Loucy (cell line): ENCODE measurements at regions not wholly inside any gene's neighbourhood (a gene's known extent, or its start where the extent isn't known, plus 50 kb on each side); places are given as distances from the start of the nearest gene placed in this dataset.

Experiments used
- EZH2phosphoT487 ChIP-seq: fragments of 200-600 bp; IDR thresholded peaks from 2 replicates; pipeline ENCODE4 v1.6.1; 2018; ENCODE audit warnings: antibody characterized with exemption, mild to moderate bottlenecking, moderate library complexity, borderline replicate concordance
- TF ChIP-seq, protein P1 (sequence below): fragments of 200-600 bp; sonication (generic); conservative IDR thresholded peaks from 2 replicates; pipeline ENCODE4 v1.5.1; 2014; ENCODE audit warnings: mild to moderate bottlenecking, antibody characterized with exemption, low read length

DNA sequence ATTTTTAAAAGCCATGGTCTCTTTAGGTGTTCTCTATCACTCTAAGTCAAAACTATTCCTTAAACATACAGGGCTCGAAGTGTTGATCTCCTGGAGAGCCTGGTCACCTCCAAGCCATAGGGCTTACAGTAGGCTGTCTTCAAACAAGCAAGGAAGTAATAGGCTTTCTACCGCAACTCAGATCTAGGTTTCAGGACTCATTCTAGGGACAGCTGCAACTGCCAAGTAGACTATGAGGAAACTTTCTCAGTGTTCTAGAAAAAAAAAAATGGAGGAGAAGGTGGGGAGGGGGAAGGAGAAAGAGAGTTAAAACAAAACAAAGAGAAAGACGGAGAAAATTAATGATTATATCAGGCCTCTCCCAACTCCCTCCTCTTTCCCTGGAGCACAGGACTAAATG, 106.9 kb upstream of the ETV6 start:
- TF ChIP-seq, protein P1, sequence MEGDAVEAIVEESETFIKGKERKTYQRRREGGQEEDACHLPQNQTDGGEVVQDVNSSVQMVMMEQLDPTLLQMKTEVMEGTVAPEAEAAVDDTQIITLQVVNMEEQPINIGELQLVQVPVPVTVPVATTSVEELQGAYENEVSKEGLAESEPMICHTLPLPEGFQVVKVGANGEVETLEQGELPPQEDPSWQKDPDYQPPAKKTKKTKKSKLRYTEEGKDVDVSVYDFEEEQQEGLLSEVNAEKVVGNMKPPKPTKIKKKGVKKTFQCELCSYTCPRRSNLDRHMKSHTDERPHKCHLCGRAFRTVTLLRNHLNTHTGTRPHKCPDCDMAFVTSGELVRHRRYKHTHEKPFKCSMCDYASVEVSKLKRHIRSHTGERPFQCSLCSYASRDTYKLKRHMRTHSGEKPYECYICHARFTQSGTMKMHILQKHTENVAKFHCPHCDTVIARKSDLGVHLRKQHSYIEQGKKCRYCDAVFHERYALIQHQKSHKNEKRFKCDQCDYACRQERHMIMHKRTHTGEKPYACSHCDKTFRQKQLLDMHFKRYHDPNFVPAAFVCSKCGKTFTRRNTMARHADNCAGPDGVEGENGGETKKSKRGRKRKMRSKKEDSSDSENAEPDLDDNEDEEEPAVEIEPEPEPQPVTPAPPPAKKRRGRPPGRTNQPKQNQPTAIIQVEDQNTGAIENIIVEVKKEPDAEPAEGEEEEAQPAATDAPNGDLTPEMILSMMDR = no peak
- TF ChIP-seq EZH2phosphoT487 = no peak
